GM12801 (cell line): ENCODE measurements at regions not wholly inside any gene's neighbourhood (a gene's known extent, or its start where the extent isn't known, plus 50 kb on each side); places are given as distances from the start of the nearest gene placed in this dataset.

Source experiments
- CTCF ChIP-seq: IDR thresholded peaks from one replicate; pipeline ENCODE4 v1.5.1; 2011; ENCODE audit warnings: control low read depth; ENCODE audit not compliant: insufficient read length; ENCODE audit errors: extremely low read depth

- TF ChIP-seq CTCF, result no peak
These were observed 135.6 kb upstream of the SMARCA2 start for GRCh38 chr9:1879501-1879900.

GRCh38 chr9:1880038-1880565 lies 135.0 kb upstream of the SMARCA2 start:
- no peak for TF ChIP-seq CTCF

GRCh38 chr9:1881708-1882295 lies 133.3 kb upstream of the SMARCA2 start:
- TF ChIP-seq CTCF, result no peak

- no peak for TF ChIP-seq CTCF
These were observed 132.3 kb upstream of the SMARCA2 start for GRCh38 chr9:1882711-1883403.

- no peak for TF ChIP-seq CTCF
These were observed 124.9 kb upstream of the SMARCA2 start for GRCh38 chr9:1890201-1890600.

DNA sequence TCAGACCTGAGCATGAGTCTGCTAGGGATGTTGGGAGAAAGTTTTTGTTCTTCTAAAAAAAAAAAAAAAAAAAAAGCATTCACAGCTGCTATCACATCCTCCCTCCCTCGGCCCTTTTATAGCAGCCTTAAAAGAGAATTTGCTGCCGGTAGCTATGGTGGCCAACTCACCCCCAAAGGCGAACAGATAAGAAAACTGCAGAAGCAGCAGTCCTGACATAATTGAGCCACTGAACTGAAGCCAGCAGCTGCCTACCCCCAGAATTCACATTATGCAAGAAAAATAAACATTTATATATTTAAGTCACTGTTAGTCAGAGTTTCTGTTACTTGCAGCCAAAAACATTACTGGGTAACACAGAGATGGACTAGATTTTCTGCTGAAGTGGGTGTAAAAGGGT lies 124.3 kb upstream of the SMARCA2 start:
- TF ChIP-seq CTCF, result no peak

DNA sequence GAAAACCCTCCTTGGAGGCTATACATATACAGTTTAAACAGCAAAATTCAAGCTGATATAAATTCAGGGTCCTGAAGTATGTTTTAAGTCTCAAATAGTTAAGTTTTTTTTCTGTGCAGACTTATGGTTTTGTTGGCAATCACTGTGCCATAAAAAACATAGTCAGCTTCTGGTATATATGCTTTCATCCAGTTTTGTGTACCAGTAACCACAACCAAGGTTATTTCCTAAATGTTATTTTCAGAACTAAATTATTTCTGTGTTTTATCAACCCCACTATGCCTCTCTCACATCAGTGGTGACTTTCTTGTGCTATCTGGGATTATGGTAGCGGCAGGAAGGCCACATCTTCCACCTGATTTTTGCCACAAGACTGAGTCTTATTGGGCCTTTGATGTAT lies 107.7 kb upstream of the SMARCA2 start:
- no peak for TF ChIP-seq CTCF
